ENCODE measurements at regions not wholly inside any gene's neighbourhood (a gene's known extent, or its start where the extent isn't known, plus 50 kb on each side); places are given as distances from the start of the nearest gene placed in this dataset.

DNA sequence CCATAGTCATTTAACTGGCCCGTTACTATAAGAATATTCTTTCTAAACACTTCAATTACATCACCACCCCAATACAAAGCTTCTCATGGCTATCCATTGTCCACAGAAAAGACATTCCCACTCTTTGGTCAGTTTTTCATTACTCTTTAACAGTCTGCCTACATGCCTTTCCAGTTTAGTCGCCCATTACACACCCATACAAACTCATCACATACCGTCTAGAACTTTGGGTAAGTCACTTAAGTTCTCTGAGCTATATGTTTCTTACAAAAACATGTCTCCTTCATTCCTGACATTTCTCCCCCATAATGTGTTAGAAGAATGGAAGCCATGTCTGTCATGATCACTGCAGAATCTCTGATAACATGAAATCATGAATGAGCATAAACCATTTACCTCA lies 108.2 kb upstream of the STK17B start:
- Histone ChIP-seq H3K4me3 (no peak overlapping the region), H3K27ac (no peak overlapping the region), H3K27me3 (no peaks in the 10 kb centered on the region), H3K4me1 (peaks cover 5% of the 10 kb centered on the region), H3K36me3 (replicated peaks in 1 of 2; ENCODE audit: insufficient read depth in 1 of 2, low read depth in 2 of 2) (no peaks in the 10 kb centered on the region), H3K9me3 (no peaks in the 10 kb centered on the region)
- intact Hi-C loops (cut with DNase I) = no loop called here
- ATAC-seq (no peak), DNase-seq (no peak)
- 76 to 77% methylated on average over 3 of the region's 3 CpGs for WGBS, 2 donors
- no peak for TF ChIP-seq POLR2A (IDR thresholded peaks at IDR 0.05)
- TF ChIP-seq, protein P1, sequence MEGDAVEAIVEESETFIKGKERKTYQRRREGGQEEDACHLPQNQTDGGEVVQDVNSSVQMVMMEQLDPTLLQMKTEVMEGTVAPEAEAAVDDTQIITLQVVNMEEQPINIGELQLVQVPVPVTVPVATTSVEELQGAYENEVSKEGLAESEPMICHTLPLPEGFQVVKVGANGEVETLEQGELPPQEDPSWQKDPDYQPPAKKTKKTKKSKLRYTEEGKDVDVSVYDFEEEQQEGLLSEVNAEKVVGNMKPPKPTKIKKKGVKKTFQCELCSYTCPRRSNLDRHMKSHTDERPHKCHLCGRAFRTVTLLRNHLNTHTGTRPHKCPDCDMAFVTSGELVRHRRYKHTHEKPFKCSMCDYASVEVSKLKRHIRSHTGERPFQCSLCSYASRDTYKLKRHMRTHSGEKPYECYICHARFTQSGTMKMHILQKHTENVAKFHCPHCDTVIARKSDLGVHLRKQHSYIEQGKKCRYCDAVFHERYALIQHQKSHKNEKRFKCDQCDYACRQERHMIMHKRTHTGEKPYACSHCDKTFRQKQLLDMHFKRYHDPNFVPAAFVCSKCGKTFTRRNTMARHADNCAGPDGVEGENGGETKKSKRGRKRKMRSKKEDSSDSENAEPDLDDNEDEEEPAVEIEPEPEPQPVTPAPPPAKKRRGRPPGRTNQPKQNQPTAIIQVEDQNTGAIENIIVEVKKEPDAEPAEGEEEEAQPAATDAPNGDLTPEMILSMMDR (IDR thresholded peaks at IDR 0.05) = no peak

DNA sequence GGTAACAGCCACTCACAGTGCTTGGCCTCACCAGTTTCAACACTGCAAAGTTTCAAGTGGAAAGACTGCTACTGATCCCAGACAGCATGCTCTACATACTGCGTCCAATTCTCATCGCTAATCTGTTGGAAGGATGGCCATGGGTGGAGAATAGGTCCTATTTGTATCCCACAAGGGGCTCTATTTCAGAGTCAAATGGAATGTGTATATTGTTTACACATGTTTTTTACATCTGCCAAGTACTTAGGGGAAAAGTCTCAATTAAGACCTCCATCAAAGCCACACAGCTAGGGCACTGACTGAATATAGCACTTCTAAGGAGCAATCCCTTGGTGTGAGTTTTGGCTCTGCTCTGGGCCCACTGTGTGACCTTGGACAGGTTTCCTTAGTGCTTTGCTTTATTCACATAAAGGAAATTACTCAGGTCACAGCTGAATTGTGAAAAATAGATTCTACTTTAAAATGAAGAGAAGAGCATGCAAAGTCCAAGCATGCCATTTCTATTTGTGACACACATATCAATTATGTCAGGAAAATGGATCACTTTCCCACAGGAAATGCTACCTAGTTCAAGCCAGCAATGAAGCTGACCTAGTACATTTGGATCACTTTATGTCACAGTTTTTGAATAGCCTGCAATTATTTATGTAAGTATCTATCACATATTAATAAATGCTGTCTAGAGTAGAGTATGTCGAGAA lies 112.9 kb upstream of the STK17B start:
- Histone ChIP-seq H3K4me3 (no peak overlapping the region), H3K4me1 (no peaks in the 10 kb centered on the region), H3K36me3 (replicated peaks in 1 of 2; ENCODE audit: insufficient read depth in 1 of 2, low read depth in 2 of 2) (no peaks in the 10 kb centered on the region), H3K9me3 (no peaks in the 10 kb centered on the region), H3K27me3 (no peaks in the 10 kb centered on the region), H3K27ac (no peak overlapping the region)
- DNase-seq = no peak
- ATAC-seq = no peak
- intact Hi-C loops (cut with DNase I) = no loop called here
- WGBS, 2 donors = 67 to 76% methylated on average over 3 of the region's 3 CpGs
- TF ChIP-seq, protein P1 (IDR thresholded peaks at IDR 0.05) = no peak
- no peak for TF ChIP-seq POLR2A (IDR thresholded peaks at IDR 0.05)

DNA sequence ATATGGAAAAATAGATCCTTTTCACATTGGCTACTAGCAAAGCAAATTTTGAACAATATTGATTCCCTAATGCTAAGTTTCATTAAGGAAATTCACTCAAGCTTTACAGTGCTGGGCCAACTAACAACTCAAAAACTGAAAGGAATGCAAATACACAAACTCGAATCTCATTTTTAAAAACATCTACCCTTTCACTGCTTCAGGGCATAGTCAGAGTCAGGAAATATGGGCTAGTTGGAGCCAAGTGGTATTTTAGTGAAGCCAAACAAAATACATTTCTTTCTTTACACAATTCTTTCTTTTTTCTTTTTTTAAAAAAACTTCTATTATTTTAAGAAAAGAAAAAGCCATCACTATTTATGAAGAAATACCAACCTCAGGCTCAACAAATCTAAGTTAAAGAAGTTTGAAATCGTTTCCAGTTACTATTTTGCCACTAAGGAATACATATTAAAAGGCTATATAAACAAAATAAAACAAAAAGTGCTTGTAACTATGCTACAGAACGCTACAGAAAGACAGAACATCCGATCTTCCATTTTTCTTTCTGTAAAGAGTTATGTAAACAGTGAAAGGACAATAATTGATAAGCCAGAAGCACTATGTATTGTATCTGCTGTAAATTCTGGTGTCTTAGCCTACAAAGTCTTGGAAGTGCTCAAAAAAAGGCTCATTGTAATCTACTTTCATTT lies 113.6 kb upstream of the STK17B start:
- no peaks in the 10 kb centered on the region for H3K27me3 ChIP-seq
- H3K4me3 ChIP-seq = no peak overlapping the region
- TF ChIP-seq POLR2A (IDR thresholded peaks at IDR 0.05) = no peak
- TF ChIP-seq, protein P1 (IDR thresholded peaks at IDR 0.05) = no peak
- intact Hi-C loops (cut with DNase I) = no loop called here
- H3K27ac ChIP-seq = no peak overlapping the region
- no peak for ATAC-seq
- H3K4me1 ChIP-seq = no peaks in the 10 kb centered on the region
- no peak for DNase-seq
- H3K9me3 ChIP-seq = no peaks in the 10 kb centered on the region
- WGBS, 2 donors = 31 to 40% methylated on average over 4 of the region's 4 CpGs
- no peaks in the 10 kb centered on the region for H3K36me3 ChIP-seq (replicated peaks in 1 of 2; ENCODE audit: insufficient read depth in 1 of 2, low read depth in 2 of 2)

DNA sequence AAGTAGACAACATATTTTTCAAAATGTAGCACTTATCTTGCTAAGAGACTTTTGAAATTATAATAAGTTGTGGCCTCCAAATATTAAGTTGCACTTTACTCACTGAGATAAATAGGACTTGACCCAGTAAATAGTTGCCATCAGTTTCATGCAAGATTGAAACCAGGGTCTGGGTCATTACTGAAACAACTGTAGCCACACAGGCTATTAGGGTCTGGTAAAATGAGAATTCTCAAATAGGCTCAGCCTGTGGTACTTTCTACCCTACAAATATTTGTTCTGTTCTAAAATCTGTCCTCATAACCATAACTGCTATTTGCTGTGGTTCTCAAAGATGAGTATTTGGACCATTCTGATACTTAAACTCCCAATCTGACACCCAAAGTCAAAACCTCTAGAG lies 115.4 kb upstream of the STK17B start:
- Histone ChIP-seq H3K36me3 (replicated peaks in 1 of 2; ENCODE audit: insufficient read depth in 1 of 2, low read depth in 2 of 2) (no peaks in the 10 kb centered on the region), H3K27ac (no peak overlapping the region), H3K4me1 (no peaks in the 10 kb centered on the region), H3K9me3 (no peaks in the 10 kb centered on the region), H3K4me3 (no peak overlapping the region), H3K27me3 (no peaks in the 10 kb centered on the region)
- no peak for ATAC-seq
- no peak for TF ChIP-seq POLR2A (IDR thresholded peaks at IDR 0.05)
- TF ChIP-seq, protein P1 (IDR thresholded peaks at IDR 0.05) = no peak
- DNase-seq = no peak
- intact Hi-C loops (cut with DNase I) = no loop called here

DNA sequence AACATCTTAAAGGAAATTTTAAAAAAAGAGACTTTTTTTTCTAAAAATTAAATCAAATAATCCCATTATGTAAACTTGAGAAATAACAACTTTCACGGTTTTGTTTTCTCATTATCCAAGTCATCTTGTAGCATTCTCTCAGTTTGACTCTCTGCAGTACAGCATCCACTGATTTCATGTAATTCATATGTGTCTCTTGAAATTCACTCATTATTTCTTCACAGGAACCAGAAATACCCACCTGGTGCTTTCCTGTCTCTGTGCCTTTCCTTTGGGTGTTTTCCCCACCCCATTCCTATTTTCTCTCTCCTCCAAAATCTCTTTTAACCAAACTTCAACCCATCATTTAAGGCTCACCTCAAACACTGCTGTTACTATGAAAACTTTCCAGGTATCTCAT lies 116.1 kb upstream of the STK17B start:
- no peak overlapping the region for H3K4me3 ChIP-seq
- DNase-seq (no peak), ATAC-seq (no peak)
- no peaks in the 10 kb centered on the region for H3K36me3 ChIP-seq (replicated peaks in 1 of 2; ENCODE audit: insufficient read depth in 1 of 2, low read depth in 2 of 2)
- H3K9me3 ChIP-seq = no peaks in the 10 kb centered on the region
- H3K27me3 ChIP-seq = no peaks in the 10 kb centered on the region
- intact Hi-C loops (cut with DNase I) = no loop called here
- H3K4me1 ChIP-seq = no peaks in the 10 kb centered on the region
- WGBS, 2 donors = 83 to 84% methylated on average over 1 of the region's 1 CpG
- no peak for TF ChIP-seq POLR2A (IDR thresholded peaks at IDR 0.05)
- TF ChIP-seq, protein P1 (IDR thresholded peaks at IDR 0.05) = no peak
- no peak overlapping the region for H3K27ac ChIP-seq
